ENCODE measurements at regions not wholly inside any gene's neighbourhood (a gene's known extent, or its start where the extent isn't known, plus 50 kb on each side); places are given as distances from the start of the nearest gene placed in this dataset.
"Not testable (repeated sequence)": the region's sequence is repeated elsewhere in the genome, so short reads cannot be mapped to it uniquely, and the experiment has no call there.

DNA sequence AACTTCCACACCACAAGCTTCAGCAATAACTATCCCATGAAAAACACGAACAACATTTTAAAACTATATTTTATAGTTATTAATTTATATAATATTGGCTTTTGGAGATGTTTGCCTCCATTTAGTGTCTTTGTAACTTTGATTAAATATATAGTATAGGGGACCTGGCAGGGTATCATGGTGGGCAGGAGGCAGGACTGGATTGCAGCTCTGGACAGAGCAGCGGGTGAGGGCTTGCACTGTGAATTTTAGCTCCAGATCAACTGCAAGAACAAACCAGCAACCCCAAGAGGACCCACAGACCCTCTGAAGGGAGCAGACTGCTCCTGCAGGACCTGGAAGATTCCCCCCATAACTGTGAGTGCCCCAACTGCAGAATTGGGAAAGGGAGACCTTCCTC is 777.9 kb downstream of the KCNJ2 start:
- ChIA-PET CTCF (no interaction called here), POLR2A (no interaction called here)

DNA sequence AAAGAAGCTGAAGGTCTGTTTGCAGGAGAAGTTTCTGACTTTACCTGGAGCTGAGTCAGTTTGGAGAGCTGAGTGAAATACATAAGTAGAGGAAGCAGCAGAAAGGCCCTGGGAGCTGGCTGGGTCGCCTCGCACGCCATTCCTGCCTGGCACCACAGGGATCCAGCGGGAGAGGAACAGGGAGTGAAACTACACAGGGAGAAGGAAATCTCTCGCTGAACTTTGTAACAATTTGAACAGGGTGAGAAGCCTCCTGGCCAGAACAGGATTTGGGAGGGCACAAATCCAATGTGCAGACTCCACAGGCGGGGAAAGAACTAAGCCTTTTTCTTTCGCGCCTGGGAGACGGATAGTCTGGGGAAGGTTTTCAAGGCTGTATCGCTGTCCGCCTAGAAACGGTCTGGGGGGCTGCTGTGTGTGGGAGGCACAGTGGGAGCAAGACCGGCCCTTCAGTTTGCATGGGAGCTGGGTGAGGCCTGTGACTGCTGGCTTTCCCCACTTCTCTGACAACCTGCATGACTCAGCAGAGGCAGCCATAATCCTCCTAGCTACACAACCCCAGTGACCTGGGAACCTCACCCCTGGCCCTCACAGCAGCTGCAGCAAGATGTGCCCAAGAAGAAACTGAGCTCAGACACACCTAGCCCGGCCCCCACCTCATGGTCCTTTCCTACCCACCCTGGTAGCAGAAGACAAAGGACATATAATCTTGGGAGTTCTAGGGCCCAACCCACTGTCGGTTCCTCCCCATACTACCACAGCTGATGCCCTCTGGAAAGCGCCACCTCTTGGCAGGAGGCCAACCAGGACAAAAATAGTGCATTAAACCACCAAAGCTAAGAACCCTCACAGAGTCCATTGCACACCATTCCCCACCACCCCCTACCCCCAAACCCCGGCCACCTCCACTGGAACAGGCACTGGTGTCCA is 778.6 kb downstream of the KCNJ2 start:
- POLR2A ChIA-PET, result no interaction called here

DNA sequence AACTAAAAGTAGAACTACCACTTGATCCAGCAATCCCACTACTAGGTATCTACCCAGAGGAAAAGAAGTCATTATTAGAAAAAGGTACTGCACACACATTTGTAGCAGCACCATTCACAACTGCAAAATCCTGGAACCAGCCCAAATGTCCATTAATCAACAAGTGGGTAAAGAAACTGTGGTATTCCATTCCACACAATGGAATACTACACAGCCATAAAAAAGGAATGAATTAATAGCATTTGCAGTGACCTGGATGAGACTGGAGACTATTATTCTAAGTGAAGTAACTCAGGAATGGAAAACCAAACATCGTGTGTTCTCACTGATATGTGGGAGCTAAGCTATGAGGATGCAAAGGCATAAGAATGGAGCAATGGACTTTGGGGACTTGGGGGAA is 783.8 kb downstream of the KCNJ2 start:
- CTCF ChIA-PET, POLR2A ChIA-PET: not testable (repeated sequence)

More for the DNA sequence above, 778.6 kb downstream of the KCNJ2 start:
- CTCF ChIA-PET, result no interaction called here

DNA sequence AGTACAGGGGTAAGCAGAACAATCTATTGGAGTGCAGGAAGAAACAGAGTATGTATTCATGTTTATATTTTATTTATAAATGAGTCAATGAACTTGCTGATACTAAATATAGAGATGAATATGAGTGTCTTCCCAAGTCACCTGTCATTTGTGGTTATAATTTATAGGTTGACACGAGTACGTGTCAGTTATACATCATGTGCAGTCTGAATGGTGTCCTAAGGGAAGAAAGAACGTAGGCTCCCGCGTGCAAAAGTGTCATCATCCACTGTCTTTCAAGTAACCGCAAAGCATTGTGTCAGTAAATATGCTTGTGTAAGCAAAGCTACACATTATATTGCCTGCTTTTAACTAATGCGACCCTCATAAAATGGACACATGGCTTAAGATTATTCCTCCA is 786.1 kb downstream of the KCNJ2 start:
- POLR2A ChIA-PET, result no interaction called here
- CTCF ChIA-PET, result no interaction called here

DNA sequence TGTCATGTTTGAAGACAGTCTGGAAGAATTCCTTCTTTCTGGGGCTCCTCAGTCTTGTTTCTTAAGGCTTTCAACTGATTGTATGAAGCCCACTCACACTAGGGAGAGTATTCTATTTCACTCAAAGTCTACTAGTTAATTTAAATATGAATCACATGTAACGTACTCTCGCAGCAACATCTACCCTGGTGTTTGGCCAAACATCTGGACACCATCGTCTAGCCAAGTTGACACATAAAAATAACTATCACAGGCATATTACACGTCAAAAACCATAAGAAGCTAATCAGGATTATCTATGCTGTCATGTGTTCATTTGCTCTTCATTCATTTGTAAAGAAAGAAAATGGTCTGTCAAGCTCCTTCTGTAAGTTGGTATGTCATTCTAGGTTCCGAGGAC is 787.4 kb downstream of the KCNJ2 start:
- ChIA-PET POLR2A (no interaction called here), CTCF (no interaction called here)

DNA sequence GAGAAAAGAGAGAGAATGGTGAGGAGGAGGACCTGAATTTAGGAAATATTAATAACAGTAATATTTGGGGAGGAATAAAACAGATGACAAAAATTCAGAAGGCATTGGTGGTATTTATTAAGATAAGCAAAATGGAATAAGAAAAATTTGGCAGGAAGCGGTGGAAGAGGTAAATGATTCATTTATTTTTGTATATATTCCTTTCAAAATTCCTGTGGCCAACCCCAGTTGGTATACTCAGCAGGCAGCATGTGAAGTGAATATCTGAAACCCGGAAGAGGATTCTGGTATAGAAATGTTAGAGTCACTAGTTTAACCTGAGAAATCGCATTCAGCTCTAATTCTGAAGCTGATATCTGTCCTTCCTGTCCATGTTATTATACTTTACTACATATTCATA is 792.0 kb downstream of the KCNJ2 start:
- ChIA-PET CTCF (no interaction called here), POLR2A (no interaction called here)

DNA sequence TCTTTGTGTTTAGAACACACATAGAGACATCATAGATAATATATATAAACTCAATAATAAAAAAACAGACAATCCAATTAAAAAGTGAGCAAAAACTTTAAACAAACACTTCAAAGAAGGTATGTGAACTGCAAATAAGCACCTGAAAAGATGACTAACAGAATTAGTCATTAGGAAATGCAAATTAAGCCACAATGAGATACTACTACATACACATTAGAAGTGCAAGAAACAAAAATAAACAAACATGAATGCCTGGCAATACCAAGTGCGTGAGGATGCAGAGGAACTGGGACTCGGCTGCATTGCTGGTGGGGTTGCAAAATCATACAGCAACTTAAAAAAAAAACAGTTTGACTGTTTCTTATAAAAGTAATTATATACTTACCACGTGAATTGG is 799.0 kb downstream of the KCNJ2 start:
- POLR2A ChIA-PET, result no interaction called here
- CTCF ChIA-PET, result no interaction called here

DNA sequence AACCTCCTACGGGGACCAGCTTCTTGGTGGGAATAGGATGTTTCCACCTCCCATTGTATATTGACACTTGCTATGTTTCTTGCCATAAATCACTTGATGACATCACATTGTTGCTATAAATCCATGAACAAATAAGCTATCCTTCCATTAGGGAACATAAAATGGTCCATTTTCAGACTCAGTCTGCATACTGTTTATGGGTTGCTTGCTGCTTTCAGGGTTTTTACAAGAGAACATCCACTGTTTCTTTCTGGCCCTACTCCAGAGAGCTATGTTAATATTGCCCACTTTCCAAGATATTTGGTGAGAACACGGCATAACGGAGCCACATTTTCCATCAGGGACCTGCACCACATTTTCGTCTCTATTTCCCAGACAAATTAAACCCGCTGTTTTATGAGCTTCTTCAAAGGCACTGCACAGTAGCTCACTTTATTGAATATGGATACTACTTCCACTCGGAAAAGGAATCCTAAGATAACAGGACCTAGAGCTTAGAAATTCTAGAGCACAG is 800.2 kb downstream of the KCNJ2 start:
- CTCF ChIA-PET, result no interaction called here
- POLR2A ChIA-PET, result no interaction called here

DNA sequence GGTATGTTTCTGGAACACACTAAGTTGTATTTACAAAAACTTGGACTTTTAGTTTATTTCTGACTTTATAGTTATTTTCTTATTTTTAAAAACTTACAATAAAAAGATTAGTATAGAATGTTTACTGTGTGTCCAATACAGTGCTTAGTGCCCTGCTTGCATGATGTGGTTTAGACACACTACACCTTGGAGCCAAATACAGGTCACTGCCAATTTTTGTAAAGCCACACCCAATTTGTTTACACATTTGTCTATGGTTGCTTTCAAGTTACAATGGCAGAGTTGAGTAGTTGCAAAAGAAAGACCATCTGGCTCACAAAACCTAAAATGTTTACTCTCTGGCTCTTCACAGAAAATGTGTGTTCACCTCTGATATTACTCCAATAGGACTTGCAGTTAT is 807.1 kb downstream of the KCNJ2 start:
- CTCF ChIA-PET, result no interaction called here
- POLR2A ChIA-PET, result no interaction called here

DNA sequence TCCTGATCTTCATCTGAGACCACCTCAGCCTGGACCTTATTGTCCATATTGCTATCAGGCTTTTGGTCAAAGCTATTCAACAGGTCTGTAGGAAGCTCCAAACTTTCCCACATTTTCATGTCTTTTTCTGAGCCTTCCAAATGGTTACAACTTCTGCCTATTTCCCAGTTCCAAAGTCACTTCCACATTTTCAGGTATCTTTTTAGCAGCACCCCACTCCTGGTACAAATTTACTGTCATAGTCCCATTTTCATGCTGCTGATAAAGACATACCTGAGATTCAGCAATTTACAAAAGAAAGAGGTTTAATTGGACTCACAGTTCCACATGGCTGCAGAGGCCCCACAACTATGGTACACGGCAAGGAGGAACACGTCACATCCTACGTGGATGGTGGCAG is 815.5 kb downstream of the KCNJ2 start:
- ChIA-PET POLR2A (no interaction called here), CTCF (no interaction called here)

DNA sequence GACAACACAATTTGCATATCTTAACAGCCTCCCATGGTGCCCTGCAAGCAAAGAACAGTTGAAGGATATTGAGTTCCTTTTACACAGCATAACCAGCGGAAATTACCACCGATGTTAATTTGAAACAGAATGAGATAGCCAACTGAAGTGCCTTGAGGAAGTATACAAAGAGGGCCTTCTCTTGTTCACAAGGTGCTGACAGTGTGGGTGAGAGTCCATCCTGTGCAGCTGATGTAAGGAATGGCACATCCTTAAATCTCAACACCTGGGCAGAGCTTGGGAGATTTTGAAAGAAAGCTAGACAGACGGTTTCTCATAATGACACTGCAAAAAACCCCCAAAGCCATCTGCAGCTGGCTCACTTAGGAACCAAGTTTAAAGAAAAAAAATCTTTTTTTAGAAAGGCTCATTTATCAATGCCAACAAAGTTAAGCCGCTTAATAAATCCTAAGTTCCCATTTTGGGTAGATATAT is 818.6 kb downstream of the KCNJ2 start:
- CTCF ChIA-PET, result no interaction called here
- POLR2A ChIA-PET, result no interaction called here

DNA sequence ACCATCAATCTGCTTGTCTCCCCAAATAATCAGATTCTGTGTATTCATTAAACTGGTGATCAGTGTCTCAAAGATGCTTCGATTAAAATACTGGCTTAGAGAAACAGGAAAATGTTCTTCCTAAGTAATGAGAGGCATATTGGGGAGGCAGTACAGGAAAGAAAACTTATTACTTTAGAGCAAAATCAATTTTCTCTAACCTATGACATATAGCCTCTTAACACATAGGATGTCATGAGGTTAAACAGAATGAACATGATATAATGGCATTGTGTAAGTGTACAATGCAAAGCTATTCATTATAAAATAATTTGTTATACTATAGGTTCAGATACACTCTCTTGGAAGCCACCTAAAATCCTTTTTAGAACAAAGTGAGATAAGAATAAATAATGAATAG is 819.3 kb downstream of the KCNJ2 start:
- POLR2A ChIA-PET, result no interaction called here
- CTCF ChIA-PET, result no interaction called here

DNA sequence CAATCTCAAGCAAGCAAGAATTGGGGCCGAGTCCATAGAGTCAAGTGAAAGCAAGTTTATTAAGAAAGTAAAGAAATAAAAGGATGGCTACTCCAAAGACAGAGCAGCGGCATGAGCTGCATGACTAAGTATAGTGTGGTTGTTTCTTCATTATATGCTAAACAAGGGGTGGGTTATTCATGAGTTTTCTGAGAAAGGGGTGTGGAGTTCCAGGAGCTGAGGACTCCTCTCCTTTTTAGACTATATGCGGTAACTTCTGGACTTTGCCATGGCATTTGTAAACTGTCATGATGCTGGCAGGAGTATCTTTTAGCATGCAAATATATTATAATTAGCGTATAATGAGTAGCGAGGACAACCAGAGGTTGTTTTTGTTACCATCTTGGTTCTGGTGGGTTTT is 819.9 kb downstream of the KCNJ2 start:
- ChIA-PET CTCF (no interaction called here), POLR2A (no interaction called here)

DNA sequence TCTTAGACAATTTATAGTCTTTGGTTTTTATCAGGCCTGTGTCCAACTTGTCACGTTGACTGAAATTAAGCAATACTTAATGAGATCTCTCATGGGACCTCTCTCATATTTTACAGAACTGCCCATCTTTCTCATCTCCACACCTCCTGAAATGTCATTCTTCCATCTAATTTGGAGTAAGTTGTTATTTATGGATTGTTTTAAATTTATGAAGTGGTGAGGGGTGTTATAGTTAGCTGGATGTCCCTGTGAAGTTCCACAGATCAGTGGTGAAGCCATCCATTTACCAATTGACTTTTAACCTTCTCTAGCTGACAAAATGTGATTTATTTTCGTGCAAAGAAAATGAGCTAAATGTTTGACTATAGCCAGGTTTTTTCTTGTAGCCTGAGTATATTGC is 824.9 kb downstream of the KCNJ2 start:
- POLR2A ChIA-PET, result no interaction called here
- CTCF ChIA-PET, result no interaction called here

DNA sequence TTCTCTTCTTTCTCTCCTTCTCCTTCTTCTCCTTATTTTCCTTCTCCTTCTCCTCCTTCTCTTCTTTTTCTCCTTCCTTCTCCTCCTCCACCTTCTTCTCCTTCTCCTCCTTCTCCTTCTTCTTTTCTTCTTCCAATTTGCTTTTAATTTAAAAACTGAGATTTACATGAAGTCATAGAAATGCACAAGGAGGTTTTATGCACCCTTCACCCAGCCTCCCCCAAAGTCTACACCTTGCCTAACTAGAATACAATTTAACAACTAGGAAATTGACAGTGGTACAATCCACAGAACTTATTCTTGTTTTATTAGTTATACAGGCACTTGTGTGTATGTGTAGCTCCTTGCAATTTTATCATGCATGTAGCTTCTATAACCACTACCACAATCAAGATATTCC is 826.7 kb downstream of the KCNJ2 start:
- ChIA-PET POLR2A (no interaction called here), CTCF (no interaction called here)

DNA sequence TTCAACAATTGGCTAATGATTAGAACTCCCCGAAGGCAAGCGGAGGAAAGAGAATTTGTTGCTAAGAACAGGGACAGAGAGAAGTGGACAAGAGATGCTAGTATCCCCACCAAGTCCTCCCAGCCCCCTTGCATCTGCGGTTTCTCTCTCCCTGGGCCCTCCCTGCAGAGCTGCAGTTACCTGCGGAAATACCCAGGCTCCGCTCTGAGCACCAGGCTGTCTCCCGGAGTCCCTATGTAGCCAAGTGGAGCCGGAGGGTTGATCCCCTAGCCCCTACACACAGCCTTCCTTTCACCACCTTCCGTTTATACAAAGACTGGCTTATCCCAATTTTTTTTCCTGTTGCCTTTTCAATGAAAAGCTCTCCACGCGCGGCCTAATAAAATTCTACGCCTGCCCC is 834.4 kb downstream of the KCNJ2 start:
- CTCF ChIA-PET, result no interaction called here
- POLR2A ChIA-PET, result no interaction called here

DNA sequence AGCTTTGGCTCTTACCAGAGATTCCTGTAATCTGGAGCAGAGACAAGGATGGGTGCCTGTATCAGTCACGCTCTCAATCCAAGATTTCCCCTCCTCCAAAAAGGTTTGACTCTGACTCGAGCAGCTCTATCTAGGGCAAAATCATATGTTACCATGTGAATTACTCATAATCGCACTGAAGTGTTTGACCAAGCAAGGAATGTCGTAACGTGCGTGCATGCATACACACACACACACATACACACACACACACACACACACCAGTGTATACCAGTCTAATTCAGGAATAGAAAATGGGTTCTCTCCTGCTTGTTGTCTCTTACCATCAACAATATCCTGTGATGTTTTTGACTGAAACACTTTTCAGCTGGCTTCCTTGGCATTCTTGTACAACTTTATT is 835.1 kb downstream of the KCNJ2 start:
- CTCF ChIA-PET, result no interaction called here
- POLR2A ChIA-PET, result no interaction called here

DNA sequence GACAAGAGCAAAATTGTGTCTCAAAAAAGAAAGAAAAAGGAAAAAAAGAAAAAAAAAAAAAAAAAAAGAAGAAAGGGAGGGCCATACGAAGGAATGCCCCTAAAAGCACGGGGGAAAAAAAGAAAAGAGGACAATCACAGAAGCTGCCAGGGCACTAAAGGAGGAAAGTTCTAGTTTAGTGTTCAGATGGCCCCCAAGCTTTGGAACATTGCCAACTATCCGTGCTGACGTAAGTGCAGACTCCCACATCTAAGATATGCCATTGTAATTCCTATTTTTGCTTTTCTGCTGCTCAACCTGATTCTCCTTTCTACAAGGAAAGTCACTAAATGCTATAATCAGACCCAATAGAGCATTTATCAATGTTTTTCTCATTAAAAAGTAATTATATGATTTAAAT is 842.1 kb downstream of the KCNJ2 start:
- ChIA-PET POLR2A (no interaction called here), CTCF (no interaction called here)

DNA sequence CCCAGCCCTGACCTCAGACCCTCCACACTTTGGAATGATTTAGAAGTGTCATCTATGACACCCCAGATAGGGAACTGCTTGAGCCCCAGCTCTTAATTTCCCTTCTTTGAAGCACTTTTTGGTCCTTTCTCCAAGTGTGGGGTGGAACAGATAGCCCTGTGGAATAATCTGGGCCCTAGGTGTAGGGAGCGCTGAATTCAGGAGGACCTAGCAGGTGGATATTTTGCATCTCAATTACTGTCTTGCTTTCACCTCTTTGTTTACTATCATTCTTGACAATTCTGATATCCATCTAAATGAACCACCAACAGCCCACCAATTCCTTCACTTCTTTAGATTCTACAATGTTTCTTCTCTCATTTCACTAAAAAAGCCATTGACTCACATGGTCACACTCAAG is 850.4 kb downstream of the KCNJ2 start:
- ChIA-PET CTCF (no interaction called here), POLR2A (no interaction called here)

DNA sequence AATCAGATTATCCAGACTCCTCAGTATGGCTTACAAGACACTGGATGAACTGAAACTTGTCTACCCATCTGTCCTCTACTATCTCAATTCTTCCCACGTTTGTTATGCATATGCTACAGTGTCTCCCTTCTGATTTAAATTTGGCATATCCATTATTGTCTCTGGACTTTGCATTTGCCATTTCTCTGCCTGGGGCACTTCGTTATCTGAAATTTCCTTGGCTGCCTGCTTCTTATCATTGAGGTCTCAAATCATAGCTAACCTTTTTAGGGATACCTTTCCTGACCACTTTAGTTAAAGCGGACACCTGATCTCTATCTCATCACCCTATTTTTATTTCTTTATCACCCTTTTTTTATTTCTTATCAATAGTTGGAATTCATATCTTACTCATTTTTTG is 853.4 kb downstream of the KCNJ2 start:
- POLR2A ChIA-PET, result no interaction called here
- CTCF ChIA-PET, result no interaction called here

DNA sequence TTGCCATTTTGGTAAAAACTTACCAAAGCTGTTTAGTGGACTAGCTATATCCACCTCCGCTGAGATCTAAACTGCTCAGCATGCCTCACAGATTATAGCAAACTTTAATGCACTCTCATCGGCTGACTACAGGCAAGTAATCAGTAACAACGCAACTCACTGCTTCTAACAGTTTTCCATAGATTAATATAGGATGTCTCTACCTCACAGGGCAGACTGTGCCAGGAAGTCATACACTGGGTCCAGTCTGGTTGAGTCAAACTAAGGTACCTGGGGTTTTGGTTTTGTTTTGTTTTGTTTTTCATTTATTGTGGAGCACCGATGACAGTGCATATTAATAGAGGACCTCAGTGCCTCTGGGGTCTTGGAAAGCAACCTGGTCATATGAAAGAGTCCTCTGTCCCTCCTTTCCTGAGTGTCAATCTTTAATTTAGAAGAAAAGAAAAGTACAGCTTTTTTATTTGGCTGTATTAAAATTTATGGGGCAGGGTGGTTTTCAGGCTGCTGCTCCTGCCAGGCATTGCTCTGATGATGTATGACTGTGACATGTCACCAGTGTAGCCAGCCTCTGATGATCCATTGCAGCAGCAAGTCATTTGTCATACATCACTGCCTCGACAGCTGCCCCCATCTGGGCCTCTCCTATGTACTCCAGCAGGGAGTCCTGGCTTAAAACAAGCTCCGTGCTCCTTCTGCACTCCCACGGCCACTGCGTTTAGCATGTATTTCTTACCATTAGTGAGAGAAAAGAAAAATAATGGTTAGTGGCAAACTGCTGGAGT is 854.1 kb downstream of the KCNJ2 start:
- ChIA-PET CTCF (no interaction called here), POLR2A (no interaction called here)

DNA sequence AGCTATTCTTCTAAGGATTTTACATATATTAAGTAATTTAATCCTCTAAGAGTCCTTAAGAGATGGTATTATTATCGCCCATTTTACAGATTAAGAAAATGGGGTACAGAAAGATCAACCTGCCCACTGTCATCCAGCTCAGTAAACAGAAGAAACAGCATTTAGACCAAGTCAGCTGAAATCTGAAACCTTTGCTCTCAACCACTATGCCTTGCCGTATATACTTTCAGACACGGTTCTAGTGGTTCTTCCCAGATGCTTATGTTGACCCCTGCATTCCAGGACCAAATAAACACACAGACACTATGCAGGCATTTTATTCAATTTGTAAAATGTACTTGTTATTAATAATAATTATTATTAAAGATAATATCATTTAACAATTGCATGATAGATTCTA is 854.8 kb downstream of the KCNJ2 start:
- CTCF ChIA-PET, result no interaction called here
- POLR2A ChIA-PET, result no interaction called here

Data from activated CD8-positive, alpha-beta memory T cell treated with anti-CD3 and anti-CD28 coated beads for 36 hours (primary cell).